H1 (cell line): ENCODE measurements at regions not wholly inside any gene's neighbourhood (a gene's known extent, or its start where the extent isn't known, plus 50 kb on each side); places are given as distances from the start of the nearest gene placed in this dataset.
A peak's percentile ranks its signal among the peaks of the same experiment; 100 is the strongest.

Experiments
- CTCF ChIA-PET: fragments of 300-600 bp; sonication (Branson Sonifier 250); formaldehyde crosslinking; loops from one replicate; lab custom pipeline; 2021; ENCODE audit not compliant: partially characterized antibody; lab: Charles Lee
- POLR2A ChIA-PET: fragments of 300-600 bp; sonication (Branson Sonifier 250); formaldehyde crosslinking; loops from one replicate; lab custom pipeline; 2021; ENCODE audit warnings: inconsistent platforms; ENCODE audit not compliant: partially characterized antibody; lab: Charles Lee
- DNase-seq, 2 experiments: peaks; one replicate each; pipeline versions ENCODE4 v3.0.0 to v3.0.0-alpha.2; 2010 to 2022; ENCODE audit warnings: low spot score in 2 of 2, low read depth in 1 of 2, mixed read lengths in 1 of 2
- FAIRE-seq: peaks from 2 replicates; lab custom pipeline; 2011; peaks lifted over from hg19 to GRCh38; lab: Jason Lieb, UNC
- H2AFZ ChIP-seq: 2 replicates; pipeline ENCODE4 v1.8.1; 2012; ENCODE audit warnings: low read length, inconsistent platforms
- H2AK5ac ChIP-seq: 2 replicates; pipeline ENCODE4 v1.6.1; 2013; ENCODE audit warnings: low read depth, low read length
- H2BK120ac ChIP-seq: replicated peaks from 2 replicates; pipeline ENCODE3; 2013; ENCODE audit warnings: low read depth, low read length, inconsistent platforms
- H2BK12ac ChIP-seq: 2 replicates; pipeline ENCODE4 v1.6.1; 2013; ENCODE audit warnings: low read depth, low read length
- H2BK15ac ChIP-seq: 2 replicates; pipeline ENCODE4 v1.6.1; 2013; ENCODE audit warnings: low read length
- H2BK20ac ChIP-seq: 2 replicates; pipeline ENCODE4 v1.6.1; 2013; ENCODE audit warnings: low read length
- H2BK5ac ChIP-seq: 2 replicates; pipeline ENCODE4 v1.6.1; 2013; ENCODE audit warnings: low read depth, low read length
- H3K14ac ChIP-seq: 2 replicates; pipeline ENCODE4 v1.6.1; 2013; ENCODE audit warnings: inconsistent platforms; ENCODE audit not compliant: insufficient read length
- H3K18ac ChIP-seq: 2 replicates; pipeline ENCODE4 v1.6.1; 2013; ENCODE audit warnings: low read length; ENCODE audit errors: extremely low read depth
- H3K23ac ChIP-seq: 2 replicates; pipeline ENCODE4 v1.6.1; 2013; ENCODE audit warnings: inconsistent platforms; ENCODE audit not compliant: insufficient read length
- H3K23me2 ChIP-seq: 2 replicates; pipeline ENCODE4 v1.6.1; 2013; ENCODE audit warnings: low read depth, low read length
- H3K27ac ChIP-seq: 2 replicates; pipeline ENCODE4 v1.6.1; 2011; ENCODE audit warnings: low read depth, low read length, inconsistent platforms
- H3K27me3 ChIP-seq, 4 experiments: replicated peaks in 1 of 4; 1 replicate in 1 of 4; 2 replicates in 3 of 4; pipeline versions ENCODE4 v1.6.1 to v1.8.1; 2011 to 2013; ENCODE audit warnings: low read length in 3 of 4, mild to moderate bottlenecking in 3 of 4, inconsistent platforms in 2 of 4, mixed read lengths in 2 of 4, moderate library complexity in 1 of 4; ENCODE audit not compliant: control insufficient read depth in 3 of 4, insufficient read depth in 3 of 4; ENCODE audit errors: extremely low read depth in 1 of 4
- H3K36me3 ChIP-seq, 4 experiments: 2 replicates each; pipeline versions ENCODE4 v1.6.1 to v1.8.1; 2011 to 2013; ENCODE audit warnings: mild to moderate bottlenecking in 4 of 4, low read length in 3 of 4, moderate library complexity in 2 of 4, control low read depth in 1 of 4, inconsistent platforms in 1 of 4; ENCODE audit not compliant: insufficient read depth in 4 of 4, control insufficient read depth in 2 of 4
- H3K4ac ChIP-seq: replicated peaks from 2 replicates; pipeline ENCODE3; 2013; ENCODE audit warnings: low read length, low read depth, mixed read lengths, inconsistent platforms; ENCODE audit not compliant: insufficient read length
- H3K4me1 ChIP-seq, 4 experiments: replicated peaks in 1 of 4; 1 replicate in 1 of 4; 2 replicates in 3 of 4; pipeline versions ENCODE4 v1.6.1 to v1.8.1; 2011 to 2013; ENCODE audit warnings: low read length in 3 of 4, inconsistent platforms in 2 of 4, mixed read lengths in 1 of 4; ENCODE audit not compliant: insufficient read depth in 4 of 4, control insufficient read depth in 3 of 4
- H3K4me2 ChIP-seq, 2 experiments: 2 replicates each; pipeline versions ENCODE4 v1.6.1 to v1.8.1; 2011 to 2013; ENCODE audit warnings: low read depth in 2 of 2, low read length in 2 of 2, control low read depth in 1 of 2, inconsistent platforms in 1 of 2, mild to moderate bottlenecking in 1 of 2; ENCODE audit not compliant: insufficient read depth in 1 of 2
- H3K4me3 ChIP-seq, 4 experiments: fragments of 200-600, 300-600 bp in 1 of 4; sonication (generic), shearing (Covaris generic), sonication (Bioruptor Twin) in 1 of 4; 2 replicates each; pipeline versions ENCODE4 v1.5.1 to v1.8.1; 2011 to 2016; ENCODE audit warnings: low read length in 4 of 4, low read depth in 3 of 4, control low read depth in 2 of 4, inconsistent platforms in 2 of 4, mild to moderate bottlenecking in 2 of 4, mixed read lengths in 1 of 4, moderate library complexity in 1 of 4; ENCODE audit not compliant: insufficient read depth in 2 of 4; ENCODE audit errors: extremely low read depth in 1 of 4
- H3K56ac ChIP-seq: replicated peaks from 2 replicates; pipeline ENCODE3; 2013; ENCODE audit warnings: low read depth, mild to moderate bottlenecking, mixed read lengths, low read length, inconsistent platforms; ENCODE audit not compliant: insufficient read length
- H3K79me1 ChIP-seq: 2 replicates; pipeline ENCODE4 v1.6.1; 2013; ENCODE audit warnings: low read depth, low read length, control low read depth
- H3K79me2 ChIP-seq, 2 experiments: 2 replicates each; pipeline versions ENCODE4 v1.6.1 to v1.8.1; 2012 to 2013; ENCODE audit warnings: low read length in 2 of 2, mild to moderate bottlenecking in 2 of 2, inconsistent platforms in 1 of 2; ENCODE audit not compliant: insufficient read depth in 2 of 2, control insufficient read depth in 1 of 2
- H3K9ac ChIP-seq, 4 experiments: replicated peaks in 1 of 4; 1 replicate in 1 of 4; 2 replicates in 3 of 4; pipeline versions ENCODE4 v1.6.1 to v1.8.1; 2011 to 2013; ENCODE audit warnings: low read depth in 3 of 4, low read length in 3 of 4, control low read depth in 2 of 4, mild to moderate bottlenecking in 2 of 4, moderate library complexity in 2 of 4, inconsistent platforms in 1 of 4; ENCODE audit errors: extremely low read depth in 1 of 4
- H3K9me3 ChIP-seq, 2 experiments: 2 replicates each; pipeline versions ENCODE4 v1.6.1 to v1.8.1; 2012 to 2013; ENCODE audit warnings: mild to moderate bottlenecking in 2 of 2, moderate library complexity in 2 of 2, control low read depth in 1 of 2, inconsistent platforms in 1 of 2, low read depth in 1 of 2, low read length in 1 of 2, mixed read lengths in 1 of 2; ENCODE audit not compliant: insufficient read depth in 2 of 2
- H4K20me1 ChIP-seq, 2 experiments: replicated peaks in 1 of 2; 2 replicates each; pipeline versions ENCODE3 to v1.8.1; 2011 to 2013; ENCODE audit warnings: inconsistent platforms in 2 of 2, low read length in 2 of 2, mild to moderate bottlenecking in 1 of 2; ENCODE audit not compliant: insufficient read depth in 2 of 2, control insufficient read depth in 1 of 2
- H4K5ac ChIP-seq: 2 replicates; pipeline ENCODE4 v1.6.1; 2013; ENCODE audit warnings: low read length, low read depth, mixed read lengths, inconsistent platforms; ENCODE audit not compliant: insufficient read length
- H4K8ac ChIP-seq: 2 replicates; pipeline ENCODE4 v1.8.0; 2013; ENCODE audit warnings: mild to moderate bottlenecking, moderate library complexity, low read length, inconsistent platforms; ENCODE audit not compliant: insufficient read depth; ENCODE audit errors: extremely low read depth
- H4K91ac ChIP-seq: replicated peaks from 2 replicates; pipeline ENCODE3; 2013; ENCODE audit warnings: low read length, mixed read lengths, inconsistent platforms; ENCODE audit not compliant: insufficient read length
- CBX5 ChIP-seq: fragments of 300-800, 300-1000 bp; sonication (generic); IDR thresholded peaks from 2 replicates; pipeline ENCODE4 v1.7.1; 2016; ENCODE audit warnings: antibody characterized with exemption, low read length, low read depth
- CEBPB ChIP-seq: IDR thresholded peaks from 2 replicates; pipeline ENCODE4 v1.6.1; 2012; ENCODE audit warnings: low read depth, low read length
- HDAC2 ChIP-seq, 2 experiments: fragments of 300-600 bp in 1 of 2; sonication (generic) in 1 of 2; IDR thresholded peaks; 2 replicates each; pipeline ENCODE4 v1.6.1; 2011 to 2012; ENCODE audit warnings: low read depth in 2 of 2, low read length in 2 of 2, mild to moderate bottlenecking in 2 of 2, moderate library complexity in 2 of 2, borderline replicate concordance in 1 of 2, inconsistent platforms in 1 of 2
- PHF8 ChIP-seq: fragments of 200-600 bp; sonication (generic); conservative IDR thresholded peaks from 2 replicates; pipeline ENCODE4 v1.7.1; 2012; ENCODE audit warnings: low read depth, mild to moderate bottlenecking, inconsistent platforms, low read length, moderate library complexity
- POLR2AphosphoS5 ChIP-seq: IDR thresholded peaks from 2 replicates; pipeline ENCODE4 v1.6.1; 2011; ENCODE audit warnings: low read depth, low read length
- RAD21 ChIP-seq, 2 experiments: IDR thresholded peaks in 1 of 2; conservative IDR thresholded peaks in 1 of 2; 2 replicates each; pipeline ENCODE4 v1.6.1; 2011; ENCODE audit warnings: low read depth in 2 of 2, low read length in 2 of 2, improper control_type of control experiment in 1 of 2, inconsistent platforms in 1 of 2, mild to moderate bottlenecking in 1 of 2, moderate library complexity in 1 of 2
- SIN3A ChIP-seq, 2 experiments: IDR thresholded peaks in 1 of 2; conservative IDR thresholded peaks in 1 of 2; 2 replicates each; pipeline ENCODE4 v1.6.1; 2011 to 2012; ENCODE audit warnings: low read length in 2 of 2, improper control_type of control experiment in 1 of 2, low read depth in 1 of 2, mild to moderate bottlenecking in 1 of 2
- SP1 ChIP-seq: IDR thresholded peaks from 2 replicates; pipeline ENCODE4 v1.6.1; 2011; ENCODE audit warnings: low read depth, low read length
- TAF1 ChIP-seq: IDR thresholded peaks from 2 replicates; pipeline ENCODE4 v1.6.1; 2011; ENCODE audit warnings: mild to moderate bottlenecking, low read depth, low read length
- TAF7 ChIP-seq: optimal IDR thresholded peaks from 2 replicates; pipeline ENCODE3; 2011; ENCODE audit warnings: low read depth, mild to moderate bottlenecking, inconsistent platforms, low read length, moderate library complexity, borderline replicate concordance
- WGBS, 2 experiments: shearing (Covaris generic) in 1 of 2; methylation state at CpG; one replicate each; pipeline versions ENCODE4 v1.1.6 to v1.1.7; 2013 to 2015; ENCODE audit warnings: low lambda C conversion rate in 2 of 2, mixed read lengths in 2 of 2, inconsistent platforms in 1 of 2, low coverage in 1 of 2, missing lambda C conversion rate in 1 of 2; ENCODE audit not compliant: insufficient replicate concordance in 2 of 2, insufficient coverage in 1 of 2, insufficient read length in 1 of 2; ENCODE audit errors: extremely low coverage in 1 of 2, missing lambda C conversion rate in 1 of 2; 5-methylcytosine and 5-hydroxymethylcytosine counted together

DNA sequence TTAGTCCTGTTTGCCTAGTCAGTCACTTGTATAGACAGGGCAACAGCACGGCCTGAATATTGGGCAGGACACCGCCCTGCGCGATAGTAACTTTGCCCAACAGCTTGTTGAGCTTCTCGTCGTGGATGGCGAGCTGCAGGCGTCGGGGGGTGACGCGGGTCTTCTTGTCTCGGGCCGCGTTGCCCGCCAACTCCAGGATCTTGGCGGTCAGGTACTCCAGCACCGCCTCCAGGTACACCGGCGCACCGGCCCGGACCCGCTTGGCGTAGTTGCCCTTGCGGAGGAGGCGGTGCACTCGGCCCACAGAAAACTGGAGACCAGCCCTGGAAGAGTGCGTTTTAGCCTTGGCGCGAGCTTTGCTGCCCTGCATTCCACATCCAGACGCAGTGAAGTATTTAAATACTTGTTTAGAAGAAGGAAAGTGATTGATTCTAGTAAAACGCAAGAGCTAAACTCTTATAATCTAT lies 92.8 kb upstream of the BTN3A2 start:
- Histone ChIP-seq H2BK5ac (peak overlapping the region; percentile 98), H3K4ac (peak overlapping the region; percentile 63), H3K9ac (peak overlapping the region; percentile 56 to 96 (median 92)), H3K79me1 (no peaks in the 10 kb centered on the region), H2BK12ac (peak overlapping the region; percentile 82), H3K79me2 (peaks cover 0 to 16% of the 10 kb centered on the region in 2 experiments; a peak in 2 of 4 replicates), H4K5ac (peak overlapping the region; percentile 96), H2AFZ (no peak overlapping the region), H3K23me2 (peaks cover 4% of the 10 kb centered on the region), H4K20me1 (peaks cover 3% of the 10 kb centered on the region in 2 experiments), H3K4me2 (peak overlapping the region; percentile 83 to 84), H3K56ac (peak overlapping the region; percentile 39), H3K4me1 (peaks cover 0 to 10% (median 4%) of the 10 kb centered on the region in 4 experiments; a peak in 4 of 7 replicates), H2BK15ac (peak overlapping the region; percentile 74), H3K4me3 (peak overlapping the region; percentile 73 to 97 (median 88)), H3K23ac (no peak overlapping the region), H4K91ac (peak overlapping the region; percentile 90), H2AK5ac (peak overlapping the region; percentile 89; the same call in 1 of the 2 replicates), H2BK20ac (peak overlapping the region; percentile 26; the same call in 1 of the 2 replicates), H3K18ac (peak overlapping the region; percentile 86), H3K27me3 (no peaks in the 10 kb centered on the region), H4K8ac (peak overlapping the region; percentile 84), H3K27ac (peak overlapping the region; percentile 93), H3K9me3 (no peaks in the 10 kb centered on the region), H2BK120ac (peak overlapping the region; percentile 67), H3K14ac (no peak overlapping the region), H3K36me3 (no peaks in the 10 kb centered on the region)
- WGBS, 2 experiments, result 0% methylated on average over 31 of the region's 31 CpGs; no CpG with 5 or more reads in 1 of the 2 experiments
- no peak for FAIRE-seq
- CTCF ChIA-PET, result interaction anchor here (0.6 to 10.3 kb wide), 9 partner anchors 13 to 415 kb away, joined by 3 to 93 read pairs (median 4); a partner anchor contains a TSS
- peak in 1 of 2 experiments; percentile 76 for DNase-seq
- POLR2A ChIA-PET, result interaction anchor here (0.9 to 25.5 kb wide), 32 partner anchors 11 to 1621 kb away, joined by 3 to 758 read pairs (median 18); a partner anchor contains a TSS
- TF ChIP-seq RAD21 (IDR thresholded peaks at IDR 0.05 in 1 of 2, conservative IDR thresholded peaks at IDR 0.05 in 1 of 2; ENCODE audit: low read depth in 2 of 2, low read length in 2 of 2) (peak in 1 of 2 experiments; percentile 11; a peak in 1 of 4 replicates), CBX5 (no peak), TAF1 (peak; percentile 40; the same call in 1 of the 2 replicates), TAF7 (peak; percentile 68), SP1 (no peak), POLR2AphosphoS5 (0 out of 2 replicates have a peak, but pooled peaks have one; percentile 69), SIN3A (conservative IDR thresholded peaks at IDR 0.05 in 1 of 2, IDR thresholded peaks at IDR 0.05 in 1 of 2; ENCODE audit: low read depth in 1 of 2, low read length in 2 of 2) (0 out of 4 replicates have a peak, but pooled peaks of 1 of the 2 experiments have one; percentile 38), PHF8 (peak; percentile 17; the same call in 1 of the 2 replicates), CEBPB (no peak), HDAC2 (IDR thresholded peaks at IDR 0.05; ENCODE audit: borderline replicate concordance in 1 of 2, low read depth in 2 of 2, low read length in 2 of 2) (no peak)
